ENCODE measurements at regions not wholly inside any gene's neighbourhood (a gene's known extent, or its start where the extent isn't known, plus 50 kb on each side); places are given as distances from the start of the nearest gene placed in this dataset.

DNA sequence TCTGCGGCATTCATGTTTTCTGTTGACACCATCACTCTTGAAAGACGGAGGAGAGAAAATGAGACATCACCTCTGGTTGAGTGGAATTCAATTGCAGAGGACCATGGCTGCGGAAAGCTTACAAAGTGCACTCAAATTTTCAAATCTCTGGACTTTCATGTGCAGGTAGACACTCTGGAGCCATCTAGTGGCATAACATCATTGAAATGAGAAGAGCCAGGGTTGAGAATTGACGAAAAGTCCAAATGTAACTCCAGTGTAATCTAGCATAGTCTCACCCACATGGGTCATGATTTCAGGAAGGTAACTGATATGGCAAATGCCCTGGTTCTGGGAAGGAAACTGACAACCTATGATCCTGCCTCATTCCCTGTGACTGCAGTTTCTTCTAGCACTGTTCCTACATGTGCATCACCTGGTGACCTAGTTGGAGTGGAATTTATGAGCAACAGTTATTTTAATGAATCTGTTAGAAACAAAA is 687.8 kb downstream of the KCNA4 start:
- Mint-ChIP-seq H3K9me3 (no peaks in the 10 kb centered on the region), H3K27ac (no peak overlapping the region), H3K27me3 (ENCODE audit: low read depth, poor library complexity) (peaks cover 11% of the 10 kb centered on the region), H3K4me3 (no peak overlapping the region), H3K36me3 (ENCODE audit: low read depth) (no peaks in the 10 kb centered on the region), H3K4me1 (peaks cover 4% of the 10 kb centered on the region)
- TF ChIP-seq, protein P1, sequence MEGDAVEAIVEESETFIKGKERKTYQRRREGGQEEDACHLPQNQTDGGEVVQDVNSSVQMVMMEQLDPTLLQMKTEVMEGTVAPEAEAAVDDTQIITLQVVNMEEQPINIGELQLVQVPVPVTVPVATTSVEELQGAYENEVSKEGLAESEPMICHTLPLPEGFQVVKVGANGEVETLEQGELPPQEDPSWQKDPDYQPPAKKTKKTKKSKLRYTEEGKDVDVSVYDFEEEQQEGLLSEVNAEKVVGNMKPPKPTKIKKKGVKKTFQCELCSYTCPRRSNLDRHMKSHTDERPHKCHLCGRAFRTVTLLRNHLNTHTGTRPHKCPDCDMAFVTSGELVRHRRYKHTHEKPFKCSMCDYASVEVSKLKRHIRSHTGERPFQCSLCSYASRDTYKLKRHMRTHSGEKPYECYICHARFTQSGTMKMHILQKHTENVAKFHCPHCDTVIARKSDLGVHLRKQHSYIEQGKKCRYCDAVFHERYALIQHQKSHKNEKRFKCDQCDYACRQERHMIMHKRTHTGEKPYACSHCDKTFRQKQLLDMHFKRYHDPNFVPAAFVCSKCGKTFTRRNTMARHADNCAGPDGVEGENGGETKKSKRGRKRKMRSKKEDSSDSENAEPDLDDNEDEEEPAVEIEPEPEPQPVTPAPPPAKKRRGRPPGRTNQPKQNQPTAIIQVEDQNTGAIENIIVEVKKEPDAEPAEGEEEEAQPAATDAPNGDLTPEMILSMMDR (IDR thresholded peaks at IDR 0.05), result peak; percentile 55
- DNase-seq, result no peak

DNA sequence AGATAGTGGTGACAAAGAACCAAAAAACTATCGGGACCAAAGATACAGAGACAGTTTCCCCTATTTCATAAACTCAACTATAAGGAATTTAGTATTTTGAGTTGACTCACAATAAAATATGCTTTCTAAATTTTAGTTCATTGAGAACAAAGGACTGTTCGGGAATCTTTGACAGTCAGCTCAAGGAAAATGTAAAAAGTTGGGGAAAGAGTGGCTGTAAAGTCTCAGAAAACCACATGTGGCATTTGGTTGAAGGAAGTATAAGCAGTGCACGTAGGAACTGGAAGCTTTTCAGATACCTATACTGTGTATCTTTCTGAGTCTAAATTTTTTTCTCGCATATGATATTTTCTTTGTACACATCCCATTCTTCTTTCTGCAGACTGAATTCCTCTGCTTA is 688.9 kb downstream of the KCNA4 start:
- H3K36me3 Mint-ChIP-seq (ENCODE audit: low read depth), result no peaks in the 10 kb centered on the region
- H3K27me3 Mint-ChIP-seq (ENCODE audit: low read depth, poor library complexity), result peaks cover 11% of the 10 kb centered on the region
- peaks cover 4% of the 10 kb centered on the region for H3K4me1 Mint-ChIP-seq
- no peak overlapping the region for H3K4me3 Mint-ChIP-seq
- no peaks in the 10 kb centered on the region for H3K9me3 Mint-ChIP-seq
- TF ChIP-seq, protein P1 (IDR thresholded peaks at IDR 0.05), result no peak
- peak overlapping the region; percentile 45 for H3K27ac Mint-ChIP-seq
- no peak for DNase-seq

DNA sequence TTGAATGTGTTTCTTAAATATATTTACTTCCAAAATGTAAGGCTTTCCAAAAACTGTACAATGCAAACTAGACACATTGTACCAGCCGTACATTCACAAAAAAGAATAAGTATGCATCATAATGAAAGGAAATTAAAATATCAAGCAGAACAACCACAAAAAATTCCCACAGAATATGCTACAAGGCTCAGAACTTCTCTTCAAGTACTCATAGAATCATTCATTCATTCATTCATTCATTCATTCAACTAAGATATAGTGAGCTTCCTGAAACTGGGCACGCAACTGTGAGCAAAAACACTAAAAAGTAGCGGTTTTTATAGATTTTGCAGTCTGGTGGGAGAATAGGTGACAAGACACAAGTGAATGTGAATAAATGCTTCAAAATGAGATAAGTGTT is 690.1 kb downstream of the KCNA4 start:
- Mint-ChIP-seq H3K27ac (no peak overlapping the region), H3K27me3 (ENCODE audit: low read depth, poor library complexity) (peaks cover 6% of the 10 kb centered on the region), H3K9me3 (no peaks in the 10 kb centered on the region), H3K36me3 (ENCODE audit: low read depth) (no peaks in the 10 kb centered on the region), H3K4me1 (peaks cover 4% of the 10 kb centered on the region), H3K4me3 (no peak overlapping the region)
- DNase-seq, result no peak
- TF ChIP-seq, protein P1 (IDR thresholded peaks at IDR 0.05), result no peak

DNA sequence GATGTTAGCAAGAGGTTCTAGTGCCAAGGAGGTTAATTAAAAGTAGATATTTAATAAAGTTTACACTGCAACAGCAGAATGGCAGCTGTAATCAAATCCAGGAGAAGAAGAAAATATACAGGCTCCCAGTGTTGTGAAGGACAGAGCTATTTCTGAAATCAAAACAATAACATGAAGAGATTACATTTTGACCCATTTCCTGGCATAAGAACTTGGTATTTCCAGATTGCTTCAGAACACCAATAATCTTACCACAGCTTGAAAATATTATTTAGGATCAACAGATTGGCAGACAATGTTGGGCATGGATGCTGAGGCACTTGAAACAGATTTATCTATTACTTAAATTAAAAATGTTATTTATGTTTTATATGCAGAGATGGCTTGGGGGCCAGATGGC is 692.5 kb downstream of the KCNA4 start:
- H3K27ac Mint-ChIP-seq, result no peak overlapping the region
- no peaks in the 10 kb centered on the region for H3K9me3 Mint-ChIP-seq
- TF ChIP-seq, protein P1 (IDR thresholded peaks at IDR 0.05), result no peak
- DNase-seq, result no peak
- peaks cover 4% of the 10 kb centered on the region for H3K4me1 Mint-ChIP-seq
- no peak overlapping the region for H3K4me3 Mint-ChIP-seq
- no peaks in the 10 kb centered on the region for H3K36me3 Mint-ChIP-seq (ENCODE audit: low read depth)
- H3K27me3 Mint-ChIP-seq (ENCODE audit: low read depth, poor library complexity), result peaks cover 6% of the 10 kb centered on the region

DNA sequence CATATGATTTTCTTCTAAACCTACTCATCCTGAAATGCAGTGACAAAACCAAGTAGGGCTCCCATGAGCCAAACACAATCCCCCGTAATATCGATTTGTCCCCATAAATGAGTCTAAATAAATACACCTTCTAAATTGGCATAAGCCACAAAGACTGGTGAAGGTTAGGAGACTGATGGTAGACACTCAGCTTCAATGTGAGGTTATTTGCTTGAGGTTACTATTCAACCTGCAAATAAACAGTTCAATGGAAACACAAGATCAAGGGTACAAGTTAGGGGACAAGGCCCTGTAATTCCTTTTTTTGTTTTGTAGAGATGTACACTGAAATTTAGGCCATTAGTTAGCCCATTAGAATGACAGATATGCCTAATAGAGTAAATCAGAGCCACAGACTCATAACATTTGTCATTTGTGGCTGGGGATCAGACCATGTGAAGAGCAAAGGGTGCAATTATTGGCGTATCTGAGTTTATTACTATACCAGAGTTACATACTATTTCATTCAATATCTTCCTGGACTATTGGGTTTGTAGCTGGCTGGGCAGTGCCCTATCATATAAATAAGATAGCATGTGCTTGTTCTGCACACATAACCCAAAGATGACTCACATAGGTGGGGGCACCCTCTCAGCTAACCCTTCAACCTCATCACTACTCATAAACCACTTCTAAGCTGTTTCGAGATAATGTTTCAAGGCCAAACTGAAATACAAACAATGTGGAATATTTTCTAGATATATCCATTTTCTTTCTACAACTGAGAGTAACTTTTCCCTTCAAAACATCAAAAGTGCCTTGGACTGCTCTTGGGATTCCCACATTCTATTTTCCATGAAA is 695.3 kb downstream of the KCNA4 start:
- no peaks in the 10 kb centered on the region for H3K4me1 Mint-ChIP-seq
- no peak for DNase-seq
- peaks cover 5% of the 10 kb centered on the region for H3K27me3 Mint-ChIP-seq (ENCODE audit: low read depth, poor library complexity)
- no peaks in the 10 kb centered on the region for H3K36me3 Mint-ChIP-seq (ENCODE audit: low read depth)
- no peak overlapping the region for H3K4me3 Mint-ChIP-seq
- TF ChIP-seq, protein P1 (IDR thresholded peaks at IDR 0.05), result no peak
- H3K27ac Mint-ChIP-seq, result no peak overlapping the region
- no peaks in the 10 kb centered on the region for H3K9me3 Mint-ChIP-seq

DNA sequence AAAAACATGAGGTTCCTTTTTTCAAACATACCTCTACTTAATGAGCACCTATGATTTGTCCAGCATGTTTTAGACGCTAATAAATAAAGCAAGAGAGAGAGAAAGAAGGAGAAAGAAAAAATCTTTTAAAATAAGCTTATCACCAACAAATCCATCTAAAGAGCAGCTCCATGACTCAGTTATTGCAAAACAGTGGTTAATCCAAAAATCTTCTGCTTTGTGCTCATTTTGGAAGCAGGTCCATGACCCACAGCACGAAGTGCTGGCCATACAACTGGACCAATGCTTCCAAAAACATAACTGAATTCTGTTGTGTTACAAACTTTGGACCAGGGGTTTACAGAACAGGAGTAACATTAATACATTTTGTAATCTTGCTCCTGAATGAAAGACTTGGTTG is 696.6 kb downstream of the KCNA4 start:
- H3K27me3 Mint-ChIP-seq (ENCODE audit: low read depth, poor library complexity), result peaks cover 9% of the 10 kb centered on the region
- no peak overlapping the region for H3K4me3 Mint-ChIP-seq
- no peaks in the 10 kb centered on the region for H3K36me3 Mint-ChIP-seq (ENCODE audit: low read depth)
- H3K9me3 Mint-ChIP-seq, result no peaks in the 10 kb centered on the region
- TF ChIP-seq, protein P1 (IDR thresholded peaks at IDR 0.05), result no peak
- H3K27ac Mint-ChIP-seq, result no peak overlapping the region
- no peaks in the 10 kb centered on the region for H3K4me1 Mint-ChIP-seq
- no peak for DNase-seq

Data from nephron progenitor cell (in vitro differentiated cells).